ENCODE measurements at regions not wholly inside any gene's neighbourhood (a gene's known extent, or its start where the extent isn't known, plus 50 kb on each side); places are given as distances from the start of the nearest gene placed in this dataset.
"Not testable (repeated sequence)": the region's sequence is repeated elsewhere in the genome, so short reads cannot be mapped to it uniquely, and the experiment has no call there.

GRCh38 chr10:36764823-36765222, 360.6 kb upstream of the ANKRD30A start:
- no peak for DNase-seq

- DNase-seq = no peak
Observed at GRCh38 chr10:36761121-36761520, 364.3 kb upstream of the ANKRD30A start.

- no peak for DNase-seq
Observed at GRCh38 chr10:36759141-36759805, 366.1 kb upstream of the ANKRD30A start.

- DNase-seq = no peak
Observed at GRCh38 chr10:36748128-36748871, 377.1 kb upstream of the ANKRD30A start.

GRCh38 chr10:36739884-36740445, 385.4 kb upstream of the ANKRD30A start:
- no peak for DNase-seq

- DNase-seq = no peak
Observed at GRCh38 chr10:36738738-36739431, 386.5 kb upstream of the ANKRD30A start.

- no peak for DNase-seq
Observed at GRCh38 chr10:36736311-36736710, 389.1 kb upstream of the ANKRD30A start.

- DNase-seq = not testable (repeated sequence)
Observed at GRCh38 chr10:36734590-36734989, 390.8 kb upstream of the ANKRD30A start.

- DNase-seq = no peak
Observed at GRCh38 chr10:36730316-36730715, 395.1 kb upstream of the ANKRD30A start.

- DNase-seq = no peak
Observed at GRCh38 chr10:36728626-36729025, 396.8 kb upstream of the ANKRD30A start.

- DNase-seq = no peak
Observed at GRCh38 chr10:36725581-36726520, 399.5 kb upstream of the ANKRD30A start.

GRCh38 chr10:36722777-36723176, 402.6 kb upstream of the ANKRD30A start:
- no peak for DNase-seq

- DNase-seq = no peak
Observed at GRCh38 chr10:36721871-36722270, 403.5 kb upstream of the ANKRD30A start.

- no peak for DNase-seq
Observed at GRCh38 chr10:36720895-36721294, 404.5 kb upstream of the ANKRD30A start.

GRCh38 chr10:36717118-36717517, 408.3 kb upstream of the ANKRD30A start:
- DNase-seq = no peak

- DNase-seq = no peak
Observed at GRCh38 chr10:36716291-36716690, 409.1 kb upstream of the ANKRD30A start.

- DNase-seq = no peak
Observed at GRCh38 chr10:36712695-36713094, 412.7 kb upstream of the ANKRD30A start.

GRCh38 chr10:36711361-36711760, 414.0 kb upstream of the ANKRD30A start:
- DNase-seq = no peak

GRCh38 chr10:36704124-36704523, 421.3 kb upstream of the ANKRD30A start:
- no peak for DNase-seq

- no peak for DNase-seq
Observed at GRCh38 chr10:36703179-36703578, 422.2 kb upstream of the ANKRD30A start.

- no peak for DNase-seq
Observed at GRCh38 chr10:36700123-36700522, 425.3 kb upstream of the ANKRD30A start.

GRCh38 chr10:36692759-36693158, 432.6 kb upstream of the ANKRD30A start:
- no peak for DNase-seq

Measured in T-helper 2 cell (primary cell).